ENCODE measurements at regions not wholly inside any gene's neighbourhood (a gene's known extent, or its start where the extent isn't known, plus 50 kb on each side); places are given as distances from the start of the nearest gene placed in this dataset.

GRCh38 chr6:4008324-4009047 lies 70.5 kb downstream of the FAM217A start:
- no peak for DNase-seq

DNA sequence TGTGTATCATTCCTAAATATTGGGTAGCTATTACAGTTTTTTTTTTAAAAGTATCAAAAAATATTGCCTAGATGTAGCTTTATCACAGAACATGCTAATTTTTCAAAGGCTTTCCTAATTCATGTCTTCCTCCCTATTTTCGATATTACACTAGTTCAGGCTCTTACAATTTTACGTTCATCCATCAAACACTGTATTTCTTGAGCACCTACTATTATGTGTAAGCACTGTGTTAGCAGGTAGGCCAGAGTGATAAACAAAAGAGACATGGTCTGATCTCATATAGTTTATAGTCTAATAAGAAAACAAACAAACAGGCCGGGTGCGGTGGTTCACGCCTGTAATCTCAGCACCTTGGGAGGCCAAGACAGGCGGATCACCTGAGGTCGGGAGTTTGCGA lies 69.5 kb downstream of the FAM217A start:
- DNase-seq: no peak

DNA sequence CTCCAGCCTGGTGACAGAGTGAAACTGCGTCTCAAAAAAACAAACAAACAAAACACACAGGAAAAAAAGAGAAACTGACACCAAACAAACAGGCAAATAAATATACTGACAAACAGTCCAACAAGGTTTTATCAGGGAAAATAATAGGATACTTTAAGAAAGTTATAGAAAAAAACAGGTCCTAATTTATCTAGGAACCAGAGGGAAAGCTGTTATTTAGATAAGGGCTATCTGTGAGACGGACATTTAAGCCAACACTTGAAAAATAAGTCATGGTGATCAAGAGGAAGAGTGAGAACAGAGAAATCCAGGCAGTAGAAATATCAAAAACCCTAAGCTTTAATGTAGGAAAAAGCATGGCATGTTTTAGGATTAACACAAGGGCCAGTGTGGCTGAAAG lies 68.9 kb downstream of the FAM217A start:
- DNase-seq: no peak

DNA sequence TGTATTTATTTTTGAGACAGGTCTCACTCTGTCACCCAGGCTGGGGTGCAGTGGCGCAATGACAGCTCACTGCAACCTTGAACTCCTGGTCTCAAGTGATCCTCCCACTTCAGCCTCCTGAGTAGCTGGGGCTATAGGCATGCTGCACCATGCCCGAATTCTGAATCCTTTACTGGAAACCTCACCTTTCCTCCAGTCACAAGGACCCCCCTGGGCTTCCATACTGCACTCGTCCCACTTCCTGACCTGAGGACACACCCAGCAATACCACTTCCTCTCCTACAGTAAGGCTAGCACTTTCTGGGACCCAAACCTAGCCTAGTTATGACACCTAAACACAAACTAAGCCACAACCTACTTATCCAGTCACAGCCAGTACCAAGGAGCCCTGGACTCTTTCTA lies 68.2 kb downstream of the FAM217A start:
- no peak for DNase-seq

- no peak for DNase-seq
Measured at GRCh38 chr6:4012826-4013225, 66.1 kb downstream of the FAM217A start.

DNA sequence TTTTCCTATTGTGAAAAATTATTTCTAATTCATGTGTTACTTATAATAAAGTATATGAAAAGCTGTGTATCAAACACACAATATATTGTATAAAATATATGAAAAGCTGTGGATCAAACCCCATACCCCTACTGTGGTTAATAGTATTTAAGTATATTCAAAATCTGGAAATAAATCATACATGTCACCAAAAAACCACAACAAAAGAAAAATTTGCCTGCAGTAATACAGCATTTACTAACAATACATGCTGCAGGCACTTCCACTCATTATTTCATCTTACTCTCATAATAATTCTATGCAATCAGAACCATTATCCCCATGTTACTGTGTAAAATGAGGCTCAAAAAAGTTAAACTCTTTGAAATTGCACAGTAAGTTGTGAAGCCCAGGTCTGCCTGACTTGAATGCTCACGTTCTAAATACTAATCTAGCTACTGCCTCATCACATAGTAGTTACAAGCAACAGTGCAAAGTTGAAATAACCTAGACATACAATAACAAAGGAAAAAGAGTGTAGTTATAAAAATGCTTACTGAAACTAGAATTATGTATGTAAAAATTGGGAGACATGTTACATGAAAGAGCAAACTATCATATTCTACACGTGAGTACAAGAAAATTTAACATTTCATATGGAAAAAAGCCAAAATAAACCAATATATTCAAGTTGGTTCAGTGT lies 61.7 kb downstream of the FAM217A start:
- DNase-seq: no peak

DNA sequence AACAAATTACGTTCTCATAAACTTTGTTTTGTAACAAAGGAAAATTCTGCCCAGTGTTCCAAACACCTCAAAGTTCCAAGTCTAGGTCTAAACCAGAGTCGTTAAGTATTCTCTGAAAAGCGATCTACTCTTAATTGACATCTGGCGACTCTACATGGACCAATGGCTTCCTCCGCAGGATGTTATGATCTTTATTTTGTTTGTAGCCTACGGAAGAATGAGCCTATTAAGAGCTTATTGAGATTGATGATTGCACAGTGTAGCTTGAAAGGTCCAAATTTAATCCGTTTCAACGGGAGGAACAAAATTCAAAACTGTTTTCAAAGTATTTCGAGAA lies 61.1 kb downstream of the FAM217A start:
- no peak for DNase-seq

DNA sequence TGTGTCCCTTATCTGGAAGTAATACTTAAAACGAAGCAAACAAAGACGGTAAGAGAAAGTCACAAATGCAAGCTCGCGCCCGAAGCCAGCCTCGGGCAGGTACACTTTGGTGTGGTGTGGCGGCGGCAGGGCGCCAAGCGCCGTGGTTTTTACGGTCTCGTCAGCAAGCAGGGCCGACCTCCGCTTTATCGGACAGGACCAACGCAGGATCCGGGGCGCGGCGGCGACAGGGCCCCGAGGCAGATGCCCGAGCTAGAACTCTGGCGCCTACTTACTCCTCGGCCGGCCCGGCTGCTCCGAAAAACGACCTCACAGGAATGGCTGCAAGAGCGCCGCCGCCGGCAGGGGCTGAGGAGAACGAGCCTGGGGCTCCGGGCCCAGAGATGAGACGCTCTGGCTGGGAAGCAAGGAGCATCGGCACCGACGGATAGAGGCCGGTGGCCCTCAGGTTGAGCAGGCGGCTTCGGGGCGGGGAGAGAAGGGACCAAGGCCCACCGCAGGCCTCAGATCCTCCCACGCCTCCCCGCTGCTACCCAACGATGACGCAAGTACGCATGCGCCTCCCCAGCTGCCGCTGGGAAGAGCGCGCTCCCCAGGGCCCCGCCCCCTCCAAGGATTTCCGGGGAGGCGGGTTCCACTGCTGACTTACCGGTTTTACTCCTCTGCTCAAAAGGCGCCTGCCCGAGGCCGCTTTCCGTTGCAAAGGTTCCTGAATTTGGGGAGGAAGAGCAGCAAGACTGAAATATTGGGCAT lies 60.6 kb downstream of the FAM217A start:
- DNase-seq: peak; percentile 92
